Stimulated activated effector memory CD8-positive, alpha-beta T cell treated with anti-CD3 and anti-CD28 coated beads, Interleukin-12 subunit alpha, Interleukin-12 subunit beta, amount 100 ng/mL, for 72 hours (primary cell): ENCODE measurements at regions not wholly inside any gene's neighbourhood (a gene's known extent, or its start where the extent isn't known, plus 50 kb on each side); places are given as distances from the start of the nearest gene placed in this dataset.
"Not testable (repeated sequence)": the region's sequence is repeated elsewhere in the genome, so short reads cannot be mapped to it uniquely, and the experiment has no call there.

Source experiments
- ATAC-seq: fragments of 150-1000 bp; cut with Tn5 transposase; 2 replicates; pipeline ENCODE4 v1.10.0; 2021
- DNase-seq, 2 donors: peaks; one replicate each; pipeline ENCODE4 v3.0.0; 2021 to 2022; ENCODE audit warnings: low spot score in 2 of 2
- H3K27ac Mint-ChIP-seq: one replicate; pipeline ENCODE4 v1.8.0; 2022; ENCODE audit warnings: mild to moderate bottlenecking, mixed read lengths
- H3K36me3 Mint-ChIP-seq: one replicate; pipeline ENCODE4 v1.8.0; 2022; ENCODE audit warnings: mild to moderate bottlenecking, mixed read lengths
- H3K4me1 Mint-ChIP-seq: one replicate; pipeline ENCODE4 v1.8.0; 2022; ENCODE audit warnings: mixed read lengths
- H3K4me3 Mint-ChIP-seq: one replicate; pipeline ENCODE4 v1.8.0; 2022; ENCODE audit warnings: mild to moderate bottlenecking, mixed read lengths
- H3K9me3 Mint-ChIP-seq: one replicate; pipeline ENCODE4 v1.8.0; 2022; ENCODE audit warnings: mixed read lengths

GRCh38 chr17:22119016-22119415 lies 426.7 kb downstream of the KCNJ18 start:
- not testable (repeated sequence) for ATAC-seq, H3K9me3 Mint-ChIP-seq, H3K4me1 Mint-ChIP-seq, H3K36me3 Mint-ChIP-seq, H3K27ac Mint-ChIP-seq, H3K4me3 Mint-ChIP-seq, DNase-seq

GRCh38 chr17:22119751-22120150 lies 427.4 kb downstream of the KCNJ18 start:
- not testable (repeated sequence) for H3K9me3 Mint-ChIP-seq, H3K4me3 Mint-ChIP-seq, H3K27ac Mint-ChIP-seq, H3K36me3 Mint-ChIP-seq, ATAC-seq, H3K4me1 Mint-ChIP-seq, DNase-seq

- H3K27ac Mint-ChIP-seq, result no peak overlapping the region
- H3K4me1 Mint-ChIP-seq, result no peaks in the 10 kb centered on the region
- H3K36me3 Mint-ChIP-seq, result no peaks in the 10 kb centered on the region
- ATAC-seq (no peak), DNase-seq (no peak)
- peaks cover 8% of the 10 kb centered on the region for H3K9me3 Mint-ChIP-seq
- no peak overlapping the region for H3K4me3 Mint-ChIP-seq
Measured at GRCh38 chr17:22123536-22124281, 431.4 kb downstream of the KCNJ18 start.

- ATAC-seq (no peak), DNase-seq (no peak)
- no peak overlapping the region for H3K27ac Mint-ChIP-seq
- H3K4me3 Mint-ChIP-seq, result no peak overlapping the region
- no peaks in the 10 kb centered on the region for H3K4me1 Mint-ChIP-seq
- H3K9me3 Mint-ChIP-seq, result peaks cover 24% of the 10 kb centered on the region
- H3K36me3 Mint-ChIP-seq, result no peaks in the 10 kb centered on the region
Measured at GRCh38 chr17:22128171-22128570, 435.8 kb downstream of the KCNJ18 start.

- H3K36me3 Mint-ChIP-seq, result no peaks in the 10 kb centered on the region
- H3K4me1 Mint-ChIP-seq, result no peaks in the 10 kb centered on the region
- peaks cover 24% of the 10 kb centered on the region for H3K9me3 Mint-ChIP-seq
- no peak overlapping the region for H3K27ac Mint-ChIP-seq
- ATAC-seq (no peak), DNase-seq (no peak)
- no peak overlapping the region for H3K4me3 Mint-ChIP-seq
Measured at GRCh38 chr17:22128723-22129122, 436.4 kb downstream of the KCNJ18 start.

GRCh38 chr17:22129920-22130319 lies 437.6 kb downstream of the KCNJ18 start:
- not testable (repeated sequence) for H3K27ac Mint-ChIP-seq, H3K4me1 Mint-ChIP-seq, H3K4me3 Mint-ChIP-seq, ATAC-seq, DNase-seq, H3K36me3 Mint-ChIP-seq
- peaks cover 24% of the 10 kb centered on the region for H3K9me3 Mint-ChIP-seq

- DNase-seq, result no peak
- ATAC-seq, result no peak
- H3K9me3 Mint-ChIP-seq, result peaks cover 32% of the 10 kb centered on the region
- no peak overlapping the region for H3K4me3 Mint-ChIP-seq
- H3K4me1 Mint-ChIP-seq, result no peaks in the 10 kb centered on the region
- H3K27ac Mint-ChIP-seq, result no peak overlapping the region
- no peaks in the 10 kb centered on the region for H3K36me3 Mint-ChIP-seq
Measured at GRCh38 chr17:22131740-22132139, 439.4 kb downstream of the KCNJ18 start.

GRCh38 chr17:22138861-22139469 lies 446.6 kb downstream of the KCNJ18 start:
- no peaks in the 10 kb centered on the region for H3K36me3 Mint-ChIP-seq
- H3K27ac Mint-ChIP-seq, result no peak overlapping the region
- peaks cover 9% of the 10 kb centered on the region for H3K9me3 Mint-ChIP-seq
- H3K4me3 Mint-ChIP-seq, result no peak overlapping the region
- ATAC-seq (no peak), DNase-seq (no peak)
- no peaks in the 10 kb centered on the region for H3K4me1 Mint-ChIP-seq

GRCh38 chr17:22142091-22142490 lies 449.8 kb downstream of the KCNJ18 start:
- no peak for DNase-seq
- H3K36me3 Mint-ChIP-seq, result no peaks in the 10 kb centered on the region
- peaks cover 3% of the 10 kb centered on the region for H3K9me3 Mint-ChIP-seq
- H3K4me1 Mint-ChIP-seq, result no peaks in the 10 kb centered on the region
- H3K4me3 Mint-ChIP-seq, result no peak overlapping the region
- ATAC-seq, result peak; percentile 44
- no peak overlapping the region for H3K27ac Mint-ChIP-seq

GRCh38 chr17:22145605-22146178 lies 453.4 kb downstream of the KCNJ18 start:
- H3K4me3 Mint-ChIP-seq, result no peak overlapping the region

GRCh38 chr17:22158364-22158763 lies 466.0 kb downstream of the KCNJ18 start:
- Mint-ChIP-seq H3K36me3 (no peaks in the 10 kb centered on the region), H3K27ac (no peak overlapping the region), H3K4me3 (no peak overlapping the region), H3K9me3 (peaks cover 11% of the 10 kb centered on the region), H3K4me1 (no peaks in the 10 kb centered on the region)
- ATAC-seq (no peak), DNase-seq (no peak)

More at GRCh38 chr17:22145605-22146178, 453.4 kb downstream of the KCNJ18 start:
- DNase-seq, result no peak
- H3K4me1 Mint-ChIP-seq, result no peaks in the 10 kb centered on the region
- peaks cover 4% of the 10 kb centered on the region for H3K9me3 Mint-ChIP-seq
- no peaks in the 10 kb centered on the region for H3K36me3 Mint-ChIP-seq
- ATAC-seq, result no peak
- H3K27ac Mint-ChIP-seq, result no peak overlapping the region

- no peaks in the 10 kb centered on the region for H3K36me3 Mint-ChIP-seq
- no peak for DNase-seq
- H3K4me3 Mint-ChIP-seq, result no peak overlapping the region
- ATAC-seq, result no peak
- H3K27ac Mint-ChIP-seq, result no peak overlapping the region
- H3K9me3 Mint-ChIP-seq, result peaks cover 10% of the 10 kb centered on the region
- H3K4me1 Mint-ChIP-seq, result no peaks in the 10 kb centered on the region
Measured at GRCh38 chr17:22161376-22161775, 469.1 kb downstream of the KCNJ18 start.

- Mint-ChIP-seq H3K4me1 (no peaks in the 10 kb centered on the region), H3K27ac (no peak overlapping the region), H3K36me3 (no peaks in the 10 kb centered on the region), H3K9me3 (peaks cover 22% of the 10 kb centered on the region), H3K4me3 (no peak overlapping the region)
- ATAC-seq, result no peak
- DNase-seq, result no peak
Measured at GRCh38 chr17:22171631-22172030, 479.3 kb downstream of the KCNJ18 start.

GRCh38 chr17:22193113-22193512 lies 500.8 kb downstream of the KCNJ18 start:
- no peaks in the 10 kb centered on the region for H3K4me1 Mint-ChIP-seq
- H3K4me3 Mint-ChIP-seq, result no peak overlapping the region
- H3K9me3 Mint-ChIP-seq, result peaks cover 13% of the 10 kb centered on the region
- no peaks in the 10 kb centered on the region for H3K36me3 Mint-ChIP-seq
- no peak for DNase-seq
- no peak for ATAC-seq
- no peak overlapping the region for H3K27ac Mint-ChIP-seq

GRCh38 chr17:22200187-22200586 lies 507.9 kb downstream of the KCNJ18 start:
- not testable (repeated sequence) for DNase-seq, H3K36me3 Mint-ChIP-seq, ATAC-seq, H3K4me1 Mint-ChIP-seq, H3K4me3 Mint-ChIP-seq, H3K27ac Mint-ChIP-seq
- peaks cover 13% of the 10 kb centered on the region for H3K9me3 Mint-ChIP-seq

- Mint-ChIP-seq H3K9me3 (peaks cover 8% of the 10 kb centered on the region), H3K36me3 (no peaks in the 10 kb centered on the region), H3K27ac (no peak overlapping the region), H3K4me1 (no peaks in the 10 kb centered on the region), H3K4me3 (no peak overlapping the region)
- peak; percentile 57 for ATAC-seq
- no peak for DNase-seq
Measured at GRCh38 chr17:22202702-22203101, 510.4 kb downstream of the KCNJ18 start.
